Nephron progenitor cell (in vitro differentiated cells): ENCODE measurements at regions not wholly inside any gene's neighbourhood (a gene's known extent, or its start where the extent isn't known, plus 50 kb on each side); places are given as distances from the start of the nearest gene placed in this dataset.

Source experiments
- DNase-seq: peaks from one replicate; pipeline ENCODE4 v3.0.0; 2021
- H3K27ac Mint-ChIP-seq: 2 replicates; pipeline ENCODE4 v1.8.0; 2021; ENCODE audit warnings: mild to moderate bottlenecking, moderate library complexity, mixed read lengths
- H3K27me3 Mint-ChIP-seq: 2 replicates; pipeline ENCODE4 v1.8.0; 2021; ENCODE audit warnings: mild to moderate bottlenecking, low read depth, mixed read lengths; ENCODE audit not compliant: poor library complexity
- H3K36me3 Mint-ChIP-seq: 2 replicates; pipeline ENCODE4 v1.8.0; 2021; ENCODE audit warnings: low read depth, mixed read lengths
- H3K4me1 Mint-ChIP-seq: 2 replicates; pipeline ENCODE4 v1.8.0; 2021; ENCODE audit warnings: mixed read lengths
- H3K4me3 Mint-ChIP-seq: 2 replicates; pipeline ENCODE4 v1.8.0; 2021; ENCODE audit warnings: mild to moderate bottlenecking, moderate library complexity, mixed read lengths
- H3K9me3 Mint-ChIP-seq: 2 replicates; pipeline ENCODE4 v1.8.0; 2021; ENCODE audit warnings: mild to moderate bottlenecking, moderate library complexity, mixed read lengths
- CTCF ChIP-seq: fragments of 200-600 bp; sonication (generic); IDR thresholded peaks from 2 replicates; pipeline ENCODE4 v1.5.0; 2021; ENCODE audit warnings: antibody characterized with exemption

- no peak overlapping the region for H3K4me3 Mint-ChIP-seq
Measured at GRCh38 chr9:87216036-87216435, 268.7 kb upstream of the GAS1 start.

GRCh38 chr9:87216897-87217455 is 269.7 kb upstream of the GAS1 start:
- Mint-ChIP-seq H3K27ac (no peak overlapping the region), H3K36me3 (no peaks in the 10 kb centered on the region), H3K9me3 (no peaks in the 10 kb centered on the region), H3K4me3 (no peak overlapping the region), H3K27me3 (peaks cover 10% of the 10 kb centered on the region), H3K4me1 (peaks cover 34% of the 10 kb centered on the region)
- no peak for DNase-seq
- no peak for TF ChIP-seq CTCF

More at GRCh38 chr9:87216036-87216435, 268.7 kb upstream of the GAS1 start:
- TF ChIP-seq CTCF: no peak
- H3K9me3 Mint-ChIP-seq: no peaks in the 10 kb centered on the region
- peaks cover 34% of the 10 kb centered on the region for H3K4me1 Mint-ChIP-seq
- no peaks in the 10 kb centered on the region for H3K36me3 Mint-ChIP-seq
- no peak for DNase-seq
- no peak overlapping the region for H3K27ac Mint-ChIP-seq
- H3K27me3 Mint-ChIP-seq: peaks cover 10% of the 10 kb centered on the region

- no peak for DNase-seq
Measured at GRCh38 chr9:87223392-87224246, 274.0 kb upstream of the DAPK1 start.

GRCh38 chr9:87226896-87227295 is 270.8 kb upstream of the DAPK1 start:
- H3K9me3 Mint-ChIP-seq: peaks cover 28% of the 10 kb centered on the region
- TF ChIP-seq CTCF: no peak
- no peak for DNase-seq
- peaks cover 8% of the 10 kb centered on the region for H3K36me3 Mint-ChIP-seq
- H3K4me3 Mint-ChIP-seq: no peak overlapping the region
- no peak overlapping the region for H3K27ac Mint-ChIP-seq
- no peaks in the 10 kb centered on the region for H3K27me3 Mint-ChIP-seq
- H3K4me1 Mint-ChIP-seq: peaks cover 8% of the 10 kb centered on the region

More at GRCh38 chr9:87223392-87224246, 274.0 kb upstream of the DAPK1 start:
- H3K9me3 Mint-ChIP-seq: peaks cover 17% of the 10 kb centered on the region
- H3K27ac Mint-ChIP-seq: no peak overlapping the region
- TF ChIP-seq CTCF: no peak
- peaks cover 6% of the 10 kb centered on the region for H3K27me3 Mint-ChIP-seq
- no peaks in the 10 kb centered on the region for H3K36me3 Mint-ChIP-seq
- peaks cover 8% of the 10 kb centered on the region for H3K4me1 Mint-ChIP-seq
- no peak overlapping the region for H3K4me3 Mint-ChIP-seq

- no peak overlapping the region for H3K4me3 Mint-ChIP-seq
- no peak for DNase-seq
- H3K4me1 Mint-ChIP-seq: peaks cover 8% of the 10 kb centered on the region
- H3K27ac Mint-ChIP-seq: no peak overlapping the region
- peaks cover 14% of the 10 kb centered on the region for H3K36me3 Mint-ChIP-seq
- H3K27me3 Mint-ChIP-seq: no peaks in the 10 kb centered on the region
- TF ChIP-seq CTCF: no peak
- peaks cover 33% of the 10 kb centered on the region for H3K9me3 Mint-ChIP-seq
Measured at GRCh38 chr9:87227456-87227855, 270.2 kb upstream of the DAPK1 start.

GRCh38 chr9:87229108-87229507 is 268.6 kb upstream of the DAPK1 start:
- peaks cover 10% of the 10 kb centered on the region for H3K4me1 Mint-ChIP-seq
- peaks cover 37% of the 10 kb centered on the region for H3K9me3 Mint-ChIP-seq
- H3K36me3 Mint-ChIP-seq: peaks cover 20% of the 10 kb centered on the region
- H3K4me3 Mint-ChIP-seq: no peak overlapping the region
- H3K27ac Mint-ChIP-seq: peak overlapping the region; percentile 57
- TF ChIP-seq CTCF: no peak
- no peak for DNase-seq
- H3K27me3 Mint-ChIP-seq: peaks cover 3% of the 10 kb centered on the region
